Activated CD8-positive, alpha-beta memory T cell treated with anti-CD3 and anti-CD28 coated beads, Interleukin-2, amount 10 ng/mL, durations not matched to agents 7 days and 5 days (primary cell): ENCODE measurements at regions not wholly inside any gene's neighbourhood (a gene's known extent, or its start where the extent isn't known, plus 50 kb on each side); places are given as distances from the start of the nearest gene placed in this dataset.
"Not testable (repeated sequence)": the region's sequence is repeated elsewhere in the genome, so short reads cannot be mapped to it uniquely, and the experiment has no call there.

ENCODE experiments used
- ATAC-seq: fragments of 150-1000 bp; cut with Tn5 transposase; one replicate; pipeline ENCODE4 v1.10.0; 2021; ENCODE audit warnings: moderate library complexity
- CTCF ChIA-PET: fragments of 350-600 bp; sonication (Branson Sonifier 250); formaldehyde crosslinking; loops from one replicate; lab custom pipeline; 2021; ENCODE audit warnings: antibody characterized with exemption; lab: Charles Lee
- DNase-seq: peaks from one replicate; pipeline ENCODE4 v3.0.0-alpha.2; 2020
- H3K27ac Mint-ChIP-seq: one replicate; pipeline ENCODE4 v1.8.0; 2021; ENCODE audit warnings: mild to moderate bottlenecking, mixed read lengths
- H3K27me3 Mint-ChIP-seq: one replicate; pipeline ENCODE4 v1.8.0; 2021; ENCODE audit warnings: mixed read lengths
- H3K36me3 Mint-ChIP-seq: one replicate; pipeline ENCODE4 v1.8.0; 2021; ENCODE audit warnings: mild to moderate bottlenecking, mixed read lengths
- H3K4me1 Mint-ChIP-seq: one replicate; pipeline ENCODE4 v1.8.0; 2021; ENCODE audit warnings: mixed read lengths
- H3K4me3 Mint-ChIP-seq: one replicate; pipeline ENCODE4 v1.8.0; 2021; ENCODE audit warnings: mild to moderate bottlenecking, moderate library complexity, mixed read lengths
- H3K9me3 Mint-ChIP-seq: one replicate; pipeline ENCODE4 v1.8.0; 2022; ENCODE audit warnings: low read depth, mixed read lengths

- H3K4me3 Mint-ChIP-seq: no peak overlapping the region
- no peak overlapping the region for H3K27ac Mint-ChIP-seq
- no peaks in the 10 kb centered on the region for H3K36me3 Mint-ChIP-seq
- H3K4me1 Mint-ChIP-seq: no peaks in the 10 kb centered on the region
- no peak for DNase-seq
- ATAC-seq: no peak
- peaks cover 21% of the 10 kb centered on the region for H3K27me3 Mint-ChIP-seq
- CTCF ChIA-PET: interaction anchor here (1.4 to 1.5 kb wide), 3 partner anchors 13 to 27 kb away, joined by 3 to 5 read pairs (median 4); no protein-coding TSS in a partner anchor
- H3K9me3 Mint-ChIP-seq: no peaks in the 10 kb centered on the region
Measured at GRCh38 chr22:44650806-44651205, 51.2 kb upstream of the PRR5 start.

GRCh38 chr22:44648821-44649565 lies 53.0 kb upstream of the PRR5 start:
- ATAC-seq (no peak), DNase-seq (no peak)
- no peaks in the 10 kb centered on the region for H3K4me1 Mint-ChIP-seq
- H3K27ac Mint-ChIP-seq: no peak overlapping the region
- CTCF ChIA-PET: interaction anchor here (0.7 kb wide), 1 partner anchor 81 kb away, joined by 3 read pairs; no protein-coding TSS in a partner anchor
- no peaks in the 10 kb centered on the region for H3K36me3 Mint-ChIP-seq
- no peak overlapping the region for H3K4me3 Mint-ChIP-seq
- peaks cover 32% of the 10 kb centered on the region for H3K27me3 Mint-ChIP-seq
- no peaks in the 10 kb centered on the region for H3K9me3 Mint-ChIP-seq

GRCh38 chr22:44648085-44648820 lies 53.8 kb upstream of the PRR5 start:
- Mint-ChIP-seq H3K4me3 (no peak overlapping the region), H3K4me1 (no peaks in the 10 kb centered on the region), H3K27ac (no peak overlapping the region), H3K36me3 (no peaks in the 10 kb centered on the region), H3K9me3 (no peaks in the 10 kb centered on the region), H3K27me3 (peaks cover 36% of the 10 kb centered on the region)
- no peak for ATAC-seq
- no peak for DNase-seq
- CTCF ChIA-PET: no interaction called here

- ATAC-seq (no peak), DNase-seq (no peak)
- CTCF ChIA-PET: interaction anchor here (0.7 kb wide), 2 partner anchors 64 to 653 kb away, joined by 3 read pairs; no protein-coding TSS in a partner anchor
- no peaks in the 10 kb centered on the region for H3K9me3 Mint-ChIP-seq
- no peaks in the 10 kb centered on the region for H3K4me1 Mint-ChIP-seq
- no peak overlapping the region for H3K27ac Mint-ChIP-seq
- peaks cover 44% of the 10 kb centered on the region for H3K27me3 Mint-ChIP-seq
- no peak overlapping the region for H3K4me3 Mint-ChIP-seq
- no peaks in the 10 kb centered on the region for H3K36me3 Mint-ChIP-seq
Measured at GRCh38 chr22:44647141-44647540, 54.9 kb upstream of the PRR5 start.

- H3K36me3 Mint-ChIP-seq: no peaks in the 10 kb centered on the region
- H3K27me3 Mint-ChIP-seq: peaks cover 47% of the 10 kb centered on the region
- H3K4me1 Mint-ChIP-seq: no peaks in the 10 kb centered on the region
- DNase-seq (no peak), ATAC-seq (no peak)
- CTCF ChIA-PET: interaction anchor here (0.7 kb wide), 2 partner anchors 64 to 653 kb away, joined by 3 read pairs; no protein-coding TSS in a partner anchor
- no peak overlapping the region for H3K27ac Mint-ChIP-seq
- H3K4me3 Mint-ChIP-seq: no peak overlapping the region
- H3K9me3 Mint-ChIP-seq: no peaks in the 10 kb centered on the region
Measured at GRCh38 chr22:44646668-44647067, 55.3 kb upstream of the PRR5 start.

GRCh38 chr22:44646141-44646540 lies 55.9 kb upstream of the PRR5 start:
- no peaks in the 10 kb centered on the region for H3K4me1 Mint-ChIP-seq
- DNase-seq (no peak), ATAC-seq (no peak)
- H3K4me3 Mint-ChIP-seq: no peak overlapping the region
- H3K27ac Mint-ChIP-seq: no peak overlapping the region
- CTCF ChIA-PET: no interaction called here
- no peaks in the 10 kb centered on the region for H3K9me3 Mint-ChIP-seq
- H3K36me3 Mint-ChIP-seq: no peaks in the 10 kb centered on the region
- H3K27me3 Mint-ChIP-seq: peaks cover 47% of the 10 kb centered on the region

GRCh38 chr22:44645531-44645930 lies 56.5 kb upstream of the PRR5 start:
- H3K36me3 Mint-ChIP-seq: no peaks in the 10 kb centered on the region
- DNase-seq: no peak
- peaks cover 48% of the 10 kb centered on the region for H3K27me3 Mint-ChIP-seq
- no peaks in the 10 kb centered on the region for H3K9me3 Mint-ChIP-seq
- H3K27ac Mint-ChIP-seq: no peak overlapping the region
- ATAC-seq: no peak
- CTCF ChIA-PET: interaction anchor here (1.5 to 1.9 kb wide), 2 partner anchors 20 to 39 kb away, joined by 4 to 9 read pairs; no protein-coding TSS in a partner anchor
- H3K4me3 Mint-ChIP-seq: no peak overlapping the region
- H3K4me1 Mint-ChIP-seq: no peaks in the 10 kb centered on the region

- Mint-ChIP-seq H3K27me3 (peaks cover 48% of the 10 kb centered on the region), H3K27ac (no peak overlapping the region), H3K4me3 (no peak overlapping the region), H3K9me3 (no peaks in the 10 kb centered on the region), H3K4me1 (no peaks in the 10 kb centered on the region), H3K36me3 (no peaks in the 10 kb centered on the region)
- CTCF ChIA-PET: interaction anchor here (1.5 to 1.9 kb wide), 2 partner anchors 19 to 40 kb away, joined by 4 to 9 read pairs; no protein-coding TSS in a partner anchor
- DNase-seq: no peak
- ATAC-seq: no peak
Measured at GRCh38 chr22:44645083-44645482, 56.9 kb upstream of the PRR5 start.

GRCh38 chr22:44643526-44644101 lies 58.4 kb upstream of the PRR5 start:
- H3K36me3 Mint-ChIP-seq, H3K9me3 Mint-ChIP-seq, ATAC-seq, H3K4me3 Mint-ChIP-seq, H3K4me1 Mint-ChIP-seq, H3K27ac Mint-ChIP-seq, DNase-seq: not testable (repeated sequence)
- H3K27me3 Mint-ChIP-seq: peaks cover 37% of the 10 kb centered on the region
- CTCF ChIA-PET: interaction anchor here (1.5 to 1.9 kb wide), 2 partner anchors 41 kb away, joined by 4 to 9 read pairs; no protein-coding TSS in a partner anchor

- Mint-ChIP-seq H3K4me1 (no peaks in the 10 kb centered on the region), H3K27ac (no peak overlapping the region), H3K27me3 (peaks cover 36% of the 10 kb centered on the region), H3K4me3 (no peak overlapping the region), H3K9me3 (no peaks in the 10 kb centered on the region), H3K36me3 (no peaks in the 10 kb centered on the region)
- DNase-seq (no peak), ATAC-seq (no peak)
- CTCF ChIA-PET: interaction anchor here (1.5 kb wide), 1 partner anchor 42 kb away, joined by 4 read pairs; no protein-coding TSS in a partner anchor
Measured at GRCh38 chr22:44642096-44642644, 59.8 kb upstream of the PRR5 start.

GRCh38 chr22:44640618-44641155 lies 61.3 kb upstream of the PRR5 start:
- no peaks in the 10 kb centered on the region for H3K36me3 Mint-ChIP-seq

GRCh38 chr22:44639891-44640617 lies 62.0 kb upstream of the PRR5 start:
- Mint-ChIP-seq H3K36me3 (no peaks in the 10 kb centered on the region), H3K27me3 (peaks cover 28% of the 10 kb centered on the region), H3K9me3 (no peaks in the 10 kb centered on the region), H3K4me3 (no peak overlapping the region), H3K27ac (no peak overlapping the region), H3K4me1 (no peaks in the 10 kb centered on the region)
- DNase-seq (no peak), ATAC-seq (no peak)
- CTCF ChIA-PET: no interaction called here

More at GRCh38 chr22:44640618-44641155, 61.3 kb upstream of the PRR5 start:
- no peaks in the 10 kb centered on the region for H3K4me1 Mint-ChIP-seq
- H3K27me3 Mint-ChIP-seq: peaks cover 34% of the 10 kb centered on the region
- CTCF ChIA-PET: no interaction called here
- H3K9me3 Mint-ChIP-seq: no peaks in the 10 kb centered on the region
- H3K27ac Mint-ChIP-seq: no peak overlapping the region
- DNase-seq: no peak
- no peak for ATAC-seq
- no peak overlapping the region for H3K4me3 Mint-ChIP-seq
